ENCODE measurements at regions not wholly inside any gene's neighbourhood (a gene's known extent, or its start where the extent isn't known, plus 50 kb on each side); places are given as distances from the start of the nearest gene placed in this dataset.
"Not testable (repeated sequence)": the region's sequence is repeated elsewhere in the genome, so short reads cannot be mapped to it uniquely, and the experiment has no call there.

- POLR2A ChIA-PET; H3K4me3 ChIP-seq (ENCODE audit: low read length); H3K36me3 Mint-ChIP-seq; CTCF ChIA-PET; H3K4me1 ChIP-seq (ENCODE audit: insufficient read depth, low read length); H3K9me3 ChIP-seq (ENCODE audit: low read length); DNase-seq; H3K27ac ChIP-seq (ENCODE audit: low read depth, low read length); H3K36me3 ChIP-seq (ENCODE audit: insufficient read depth, low read length); H3K27me3 ChIP-seq (ENCODE audit: insufficient read depth, low read length, poor library complexity, severe bottlenecking); H3K4me3 Mint-ChIP-seq; H3K9me3 Mint-ChIP-seq: not testable (repeated sequence)
- peaks cover 3 to 28% of the 10 kb centered on the region in 2 donors for H3K27me3 Mint-ChIP-seq
- H3K4me1 Mint-ChIP-seq = peaks cover 11 to 16% (median 11%) of the 10 kb centered on the region in 3 donors
- peak overlapping the region in 1 of 8 donors; percentile 16 for H3K27ac Mint-ChIP-seq
These were observed 50.6 kb upstream of the ZNG1B start for GRCh38 chr2:113386780-113387433.

GRCh38 chr2:113379621-113380020, 57.9 kb upstream of the ZNG1B start:
- POLR2A ChIA-PET; DNase-seq; H3K4me1 ChIP-seq (ENCODE audit: insufficient read depth, low read length); H3K36me3 ChIP-seq (ENCODE audit: insufficient read depth, low read length); H3K4me3 Mint-ChIP-seq; H3K36me3 Mint-ChIP-seq; H3K27ac Mint-ChIP-seq; H3K9me3 Mint-ChIP-seq; H3K27ac ChIP-seq (ENCODE audit: low read depth, low read length); H3K27me3 ChIP-seq (ENCODE audit: insufficient read depth, low read length, poor library complexity, severe bottlenecking); H3K4me3 ChIP-seq (ENCODE audit: low read length); H3K9me3 ChIP-seq (ENCODE audit: low read length); CTCF ChIA-PET; H3K4me1 Mint-ChIP-seq: not testable (repeated sequence)
- peaks cover 11 to 24% of the 10 kb centered on the region in 2 donors for H3K27me3 Mint-ChIP-seq

- Mint-ChIP-seq H3K4me3 (no peak overlapping the region), H3K27me3 (peaks cover 8 to 23% of the 10 kb centered on the region in 2 donors), H3K36me3 (no peaks in the 10 kb centered on the region), H3K9me3 (no peaks in the 10 kb centered on the region), H3K27ac (peak overlapping the region in 1 of 8 donors; percentile 47), H3K4me1 (no peaks in the 10 kb centered on the region)
- no peak for DNase-seq
- Histone ChIP-seq H3K4me1 (ENCODE audit: insufficient read depth, low read length) (no peaks in the 10 kb centered on the region), H3K27me3 (ENCODE audit: insufficient read depth, low read length, poor library complexity, severe bottlenecking) (no peaks in the 10 kb centered on the region), H3K36me3 (ENCODE audit: insufficient read depth, low read length) (no peaks in the 10 kb centered on the region), H3K4me3 (ENCODE audit: low read length) (no peak overlapping the region), H3K27ac (ENCODE audit: low read depth, low read length) (no peak overlapping the region), H3K9me3 (ENCODE audit: low read length) (no peaks in the 10 kb centered on the region)
- ChIA-PET CTCF (interaction anchor here (1.5 to 2.1 kb wide), 2 partner anchors 127 to 239 kb away, joined by 4 to 6 read pairs; no protein-coding TSS in a partner anchor), POLR2A (no interaction called here)
These were observed 60.5 kb upstream of the ZNG1B start for GRCh38 chr2:113376913-113377445.

- no peak overlapping the region for H3K27ac Mint-ChIP-seq
- Histone ChIP-seq H3K27me3 (ENCODE audit: insufficient read depth, low read length, poor library complexity, severe bottlenecking) (no peaks in the 10 kb centered on the region), H3K9me3 (ENCODE audit: low read length) (no peaks in the 10 kb centered on the region), H3K4me1 (ENCODE audit: insufficient read depth, low read length) (no peaks in the 10 kb centered on the region), H3K27ac (ENCODE audit: low read depth, low read length) (no peak overlapping the region), H3K4me3 (ENCODE audit: low read length) (no peak overlapping the region), H3K36me3 (ENCODE audit: insufficient read depth, low read length) (no peaks in the 10 kb centered on the region)
- H3K36me3 Mint-ChIP-seq = no peaks in the 10 kb centered on the region
- no peak for DNase-seq
- peaks cover 8 to 23% of the 10 kb centered on the region in 2 donors for H3K27me3 Mint-ChIP-seq
- no peak overlapping the region for H3K4me3 Mint-ChIP-seq
- H3K9me3 Mint-ChIP-seq = no peaks in the 10 kb centered on the region
- POLR2A ChIA-PET = no interaction called here
- CTCF ChIA-PET = interaction anchor here (0.7 to 2.1 kb wide), 3 partner anchors 14 to 238 kb away, joined by 3 to 6 read pairs (median 4); no protein-coding TSS in a partner anchor
- no peaks in the 10 kb centered on the region for H3K4me1 Mint-ChIP-seq
These were observed 61.1 kb upstream of the ZNG1B start for GRCh38 chr2:113376253-113376912.

GRCh38 chr2:113374857-113375256, 62.6 kb upstream of the ZNG1B start:
- H3K4me3 Mint-ChIP-seq; CTCF ChIA-PET; POLR2A ChIA-PET; H3K4me1 ChIP-seq (ENCODE audit: insufficient read depth, low read length); DNase-seq; H3K27ac Mint-ChIP-seq; H3K36me3 ChIP-seq (ENCODE audit: insufficient read depth, low read length); H3K4me3 ChIP-seq (ENCODE audit: low read length); H3K4me1 Mint-ChIP-seq; H3K36me3 Mint-ChIP-seq; H3K27ac ChIP-seq (ENCODE audit: low read depth, low read length); H3K27me3 ChIP-seq (ENCODE audit: insufficient read depth, low read length, poor library complexity, severe bottlenecking); H3K9me3 ChIP-seq (ENCODE audit: low read length); H3K9me3 Mint-ChIP-seq: not testable (repeated sequence)
- H3K27me3 Mint-ChIP-seq = peaks cover 8 to 18% of the 10 kb centered on the region in 2 donors

GRCh38 chr2:113372258-113372834, 65.1 kb upstream of the ZNG1B start:
- H3K9me3 Mint-ChIP-seq; H3K27me3 Mint-ChIP-seq; H3K27ac ChIP-seq (ENCODE audit: low read depth, low read length); H3K4me1 Mint-ChIP-seq; DNase-seq; H3K4me3 Mint-ChIP-seq; H3K4me3 ChIP-seq (ENCODE audit: low read length); H3K36me3 Mint-ChIP-seq; H3K27me3 ChIP-seq (ENCODE audit: insufficient read depth, low read length, poor library complexity, severe bottlenecking); H3K9me3 ChIP-seq (ENCODE audit: low read length); H3K4me1 ChIP-seq (ENCODE audit: insufficient read depth, low read length); POLR2A ChIA-PET; H3K36me3 ChIP-seq (ENCODE audit: insufficient read depth, low read length): not testable (repeated sequence)
- peak overlapping the region in 1 of 8 donors; percentile 82 for H3K27ac Mint-ChIP-seq
- CTCF ChIA-PET = interaction anchor here (1.0 to 5.3 kb wide), 5 partner anchors 121 to 236 kb away, joined by 3 to 47 read pairs (median 21); no protein-coding TSS in a partner anchor

- DNase-seq = peak; percentile 14 to 75 (median 56)
- peaks cover 4 to 5% (median 4%) of the 10 kb centered on the region in 3 donors for H3K4me1 Mint-ChIP-seq
- ChIA-PET POLR2A (no interaction called here), CTCF (interaction anchor here (0.7 to 5.3 kb wide), 20 partner anchors 12 to 628 kb away, joined by 3 to 47 read pairs (median 4); partner anchors contain the start of gene PSD4)
- H3K4me3 Mint-ChIP-seq = no peak overlapping the region
- Histone ChIP-seq H3K27me3 (ENCODE audit: insufficient read depth, low read length, poor library complexity, severe bottlenecking) (no peaks in the 10 kb centered on the region), H3K4me3 (ENCODE audit: low read length) (no peak overlapping the region), H3K36me3 (ENCODE audit: insufficient read depth, low read length) (no peaks in the 10 kb centered on the region), H3K9me3 (ENCODE audit: low read length) (no peaks in the 10 kb centered on the region), H3K4me1 (ENCODE audit: insufficient read depth, low read length) (peaks cover 3% of the 10 kb centered on the region), H3K27ac (ENCODE audit: low read depth, low read length) (no peak overlapping the region)
- peak overlapping the region in 2 of 8 donors; percentile 22 to 47 for H3K27ac Mint-ChIP-seq
- no peaks in the 10 kb centered on the region for H3K9me3 Mint-ChIP-seq
- peaks cover 0 to 9% of the 10 kb centered on the region in 2 donors for H3K27me3 Mint-ChIP-seq
- no peaks in the 10 kb centered on the region for H3K36me3 Mint-ChIP-seq
These were observed 66.9 kb upstream of the ZNG1B start for GRCh38 chr2:113370478-113371091.

- peaks cover 4 to 5% (median 4%) of the 10 kb centered on the region in 3 donors for H3K4me1 Mint-ChIP-seq
- no peaks in the 10 kb centered on the region for H3K9me3 ChIP-seq (ENCODE audit: low read length)
- H3K27ac Mint-ChIP-seq = no peak overlapping the region
- no peaks in the 10 kb centered on the region for H3K9me3 Mint-ChIP-seq
- H3K4me3 Mint-ChIP-seq = no peak overlapping the region
- no peaks in the 10 kb centered on the region for H3K36me3 Mint-ChIP-seq
- H3K4me1 ChIP-seq (ENCODE audit: insufficient read depth, low read length) = peaks cover 3% of the 10 kb centered on the region
- no peak for DNase-seq
- POLR2A ChIA-PET = no interaction called here
- no peaks in the 10 kb centered on the region for H3K27me3 ChIP-seq (ENCODE audit: insufficient read depth, low read length, poor library complexity, severe bottlenecking)
- CTCF ChIA-PET = interaction anchor here (0.7 to 5.3 kb wide), 19 partner anchors 11 to 628 kb away, joined by 3 to 47 read pairs (median 5); partner anchors contain the start of gene PSD4
- no peak overlapping the region for H3K4me3 ChIP-seq (ENCODE audit: low read length)
- no peak overlapping the region for H3K27ac ChIP-seq (ENCODE audit: low read depth, low read length)
- H3K36me3 ChIP-seq (ENCODE audit: insufficient read depth, low read length) = no peaks in the 10 kb centered on the region
- peaks cover 0 to 9% of the 10 kb centered on the region in 2 donors for H3K27me3 Mint-ChIP-seq
These were observed 67.5 kb upstream of the ZNG1B start for GRCh38 chr2:113370030-113370429.
